GM19351 (cell line): ENCODE measurements at regions not wholly inside any gene's neighbourhood (a gene's known extent, or its start where the extent isn't known, plus 50 kb on each side); places are given as distances from the start of the nearest gene placed in this dataset.
"Not testable (repeated sequence)": the region's sequence is repeated elsewhere in the genome, so short reads cannot be mapped to it uniquely, and the experiment has no call there.

ENCODE experiments used
- ATAC-seq: cut with Tn5 transposase; IDR thresholded peaks from one replicate; pipeline ENCODE4 v1.9.1; 2021; ENCODE audit warnings: mild to moderate bottlenecking, moderate library complexity; ENCODE audit not compliant: unreplicated experiment

DNA sequence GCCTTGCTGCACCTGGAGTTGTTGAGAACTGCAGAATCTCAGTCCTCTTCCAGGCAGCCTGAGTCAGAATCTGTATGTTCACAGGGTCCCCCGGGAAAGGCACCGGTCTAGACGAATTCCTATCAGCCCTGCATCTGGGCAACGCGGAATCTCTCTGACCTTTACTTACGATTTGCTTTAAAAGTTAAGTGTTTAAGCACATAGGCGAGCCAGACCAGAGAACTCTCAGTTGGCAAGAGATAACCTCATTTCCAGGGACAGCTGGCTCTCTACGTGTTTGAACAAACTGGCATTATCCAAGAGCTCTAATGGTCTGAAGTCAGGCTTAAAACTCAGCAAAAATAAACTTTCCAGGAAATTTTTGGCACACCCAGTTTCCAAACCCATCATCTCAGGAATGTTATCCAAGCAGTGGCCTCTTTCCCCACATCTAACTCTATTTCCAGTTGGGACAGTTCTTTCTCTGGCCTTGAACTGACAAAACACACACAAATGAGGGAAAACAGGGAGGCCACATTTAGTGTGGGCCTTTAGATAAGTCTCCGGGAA lies 53.4 kb downstream of the HES1 start:
- no peak for ATAC-seq

DNA sequence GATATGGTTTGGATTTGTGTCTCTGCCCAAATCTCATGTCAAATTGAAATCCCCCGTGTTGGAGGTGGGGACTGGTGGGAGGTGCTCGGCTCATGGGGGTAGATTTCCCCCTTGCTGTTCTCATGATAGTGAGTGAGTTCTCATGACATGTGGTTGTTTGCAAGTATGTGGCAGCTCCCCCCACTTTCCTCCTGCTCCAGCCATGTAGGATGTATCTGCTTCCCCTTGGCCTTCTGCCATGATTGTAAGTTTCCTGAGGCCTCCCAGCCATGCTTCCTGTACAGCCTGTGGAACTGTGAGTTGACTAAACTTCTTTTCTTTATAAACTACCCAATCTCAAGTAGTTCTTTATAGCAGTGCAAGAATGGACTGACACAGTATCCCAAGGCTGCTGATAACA lies 55.9 kb downstream of the HES1 start:
- ATAC-seq = not testable (repeated sequence)

DNA sequence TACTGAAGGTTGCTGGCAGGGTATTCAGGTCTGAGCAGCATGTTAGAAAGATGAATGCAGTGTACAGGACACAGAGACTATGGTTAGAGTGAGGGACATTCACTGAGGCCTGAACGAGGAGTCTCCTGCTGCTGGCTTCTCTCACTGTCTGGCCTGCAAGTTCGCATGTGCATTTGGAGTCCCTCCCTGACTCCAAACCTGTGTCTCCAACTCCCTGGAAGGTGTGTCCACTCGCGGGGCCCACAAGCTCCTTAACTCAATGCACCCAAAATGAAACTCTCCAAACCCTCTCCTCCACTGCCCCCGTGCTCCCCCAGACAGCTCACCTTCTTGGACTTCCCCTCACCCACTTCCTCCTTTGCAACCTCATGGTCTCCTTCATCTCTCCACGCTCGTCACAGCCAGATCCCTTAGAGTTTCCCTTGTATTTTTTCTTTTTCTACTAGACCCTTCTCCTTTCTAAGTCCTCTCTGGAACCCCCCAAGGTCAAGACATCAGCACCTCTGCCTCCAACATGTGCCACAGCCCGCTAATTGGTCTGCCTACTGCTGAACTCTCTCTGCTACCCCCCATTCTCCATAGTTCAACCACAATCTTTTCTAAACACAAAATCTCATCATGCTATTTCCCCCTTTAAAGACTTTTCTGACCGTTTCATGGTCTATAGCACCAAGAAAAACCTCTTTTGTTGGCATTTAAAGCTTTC lies 58.3 kb downstream of the HES1 start:
- no peak for ATAC-seq

DNA sequence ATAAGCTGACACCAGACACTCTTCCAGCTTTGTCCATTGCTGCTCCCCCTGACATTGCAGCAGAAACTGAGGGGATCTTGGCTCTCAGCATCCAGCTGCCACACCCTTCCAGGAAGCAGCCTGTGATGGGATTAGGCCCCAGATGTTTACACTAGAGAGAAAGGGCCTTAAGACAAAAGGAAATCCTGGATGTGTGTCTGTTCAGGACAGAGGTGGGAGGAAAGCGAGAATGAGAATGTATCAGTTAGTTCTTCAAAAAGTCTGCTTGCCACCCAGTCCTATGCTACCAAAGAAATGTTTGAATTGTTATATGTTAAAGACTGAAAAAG lies 58.8 kb downstream of the HES1 start:
- ATAC-seq = no peak

DNA sequence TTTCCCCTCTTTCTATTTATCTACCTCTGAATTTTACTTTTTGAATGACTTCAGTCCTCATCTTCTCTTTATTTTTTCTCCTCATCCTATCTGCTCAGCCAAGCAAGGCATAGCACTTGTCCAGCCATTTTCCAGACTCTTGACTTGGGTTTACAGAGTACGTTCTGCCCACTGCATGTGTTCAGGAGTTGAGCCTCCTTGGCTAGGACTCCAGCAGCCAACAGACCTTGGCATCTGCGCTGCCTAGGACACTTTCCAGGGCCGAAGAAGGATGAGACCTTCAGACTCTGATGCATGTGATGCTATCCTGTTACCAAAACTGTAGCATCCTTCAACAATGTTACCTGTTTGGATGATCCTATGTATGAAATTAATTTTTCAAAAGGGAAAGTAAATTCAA lies 59.7 kb downstream of the HES1 start:
- ATAC-seq = no peak

DNA sequence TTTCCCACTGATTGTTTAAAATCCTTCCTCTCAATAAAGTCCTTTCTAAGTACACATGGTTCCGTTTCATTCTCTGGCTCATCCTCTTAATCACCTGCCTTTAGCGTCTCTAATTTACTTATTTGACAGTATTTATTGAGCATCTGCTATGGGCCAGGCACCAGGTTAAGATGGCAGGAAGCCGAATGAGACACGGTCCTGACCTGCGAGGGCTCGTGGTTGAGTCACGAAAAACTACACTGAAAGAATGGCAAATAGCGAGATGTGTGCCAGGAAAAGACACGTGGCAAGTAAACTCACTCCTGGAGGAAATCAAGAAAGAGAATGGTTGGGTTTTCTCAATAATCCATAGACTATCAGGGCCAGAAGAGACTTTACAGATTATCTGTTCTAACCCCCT lies 60.9 kb downstream of the HES1 start:
- no peak for ATAC-seq

DNA sequence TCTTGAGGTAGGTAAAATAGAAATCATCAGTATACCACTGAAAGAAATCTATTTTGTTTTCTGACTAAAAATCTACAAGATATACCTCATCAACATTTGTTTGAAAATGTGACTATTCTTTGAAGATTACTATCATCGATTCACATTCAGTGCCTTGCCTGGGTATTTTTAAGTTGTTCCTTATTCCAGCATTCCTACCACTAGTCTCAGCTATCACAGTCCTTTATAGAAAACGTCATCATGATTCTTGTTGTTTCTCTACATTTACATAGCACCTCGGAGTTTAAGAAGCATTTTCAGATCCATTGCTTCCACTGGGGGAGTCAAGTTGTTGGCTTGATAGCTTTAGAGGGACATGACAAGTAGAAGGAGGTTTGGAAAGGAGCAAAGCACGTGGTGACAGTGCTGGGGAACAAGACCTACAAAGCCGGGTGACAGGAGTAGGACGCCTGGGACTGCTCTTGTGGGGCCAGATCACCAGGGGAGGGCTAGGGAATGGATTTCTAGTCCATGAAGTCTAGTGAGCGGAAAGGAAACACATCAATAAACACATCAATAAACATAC lies 61.5 kb downstream of the HES1 start:
- ATAC-seq = no peak

DNA sequence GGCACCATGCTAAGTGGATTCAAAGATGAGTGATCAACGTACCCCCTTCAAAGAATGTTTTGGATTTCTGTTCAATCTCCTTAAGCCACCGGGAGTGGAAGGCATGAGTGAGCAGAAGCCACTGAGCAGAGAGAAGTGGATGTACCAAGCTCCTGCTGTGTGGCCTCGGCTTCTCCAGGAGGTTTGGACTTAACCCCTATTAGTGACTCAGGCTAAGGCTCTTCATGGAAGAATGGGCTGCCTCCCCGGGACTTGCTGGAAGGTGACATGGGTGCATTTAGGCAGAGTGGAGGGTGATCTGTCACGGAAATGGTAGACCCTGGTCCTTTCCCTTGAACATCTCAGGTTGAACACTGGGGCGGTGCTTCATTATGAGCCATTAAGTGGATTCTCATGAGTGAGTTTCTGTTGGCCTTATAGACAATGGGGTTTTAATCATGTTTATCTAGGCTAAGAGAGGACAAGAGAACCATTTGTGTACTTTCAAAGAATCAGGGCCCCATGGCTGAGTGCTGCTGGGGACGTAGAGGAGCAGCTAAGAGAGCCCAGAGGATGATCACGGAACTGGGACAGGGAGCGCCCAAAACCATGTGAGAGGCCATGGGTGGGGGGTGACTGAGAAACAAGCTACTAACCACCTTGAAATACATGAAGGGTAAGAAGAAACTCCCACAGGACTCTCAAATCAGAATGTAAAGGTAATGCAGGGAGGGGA lies 62.2 kb downstream of the HES1 start:
- no peak for ATAC-seq

DNA sequence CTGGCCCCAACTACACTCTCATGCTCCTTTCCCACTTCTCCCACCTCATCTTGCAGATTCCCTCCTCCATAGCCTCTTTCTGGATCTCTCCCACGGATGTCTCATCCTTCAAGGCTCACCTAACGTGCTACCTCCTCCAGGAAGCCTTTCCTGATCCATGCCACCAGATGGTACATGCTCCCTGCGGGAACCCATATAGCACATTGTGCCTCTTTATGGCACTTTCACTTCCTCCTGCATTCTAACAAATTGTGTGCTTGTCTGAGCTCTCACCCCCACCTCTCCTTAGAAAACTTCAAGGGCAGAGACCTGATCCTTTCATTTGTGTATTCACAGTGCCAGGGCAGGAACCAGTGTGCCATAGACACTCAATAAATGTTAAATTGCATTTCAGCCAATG lies 63.0 kb downstream of the HES1 start:
- ATAC-seq = no peak

DNA sequence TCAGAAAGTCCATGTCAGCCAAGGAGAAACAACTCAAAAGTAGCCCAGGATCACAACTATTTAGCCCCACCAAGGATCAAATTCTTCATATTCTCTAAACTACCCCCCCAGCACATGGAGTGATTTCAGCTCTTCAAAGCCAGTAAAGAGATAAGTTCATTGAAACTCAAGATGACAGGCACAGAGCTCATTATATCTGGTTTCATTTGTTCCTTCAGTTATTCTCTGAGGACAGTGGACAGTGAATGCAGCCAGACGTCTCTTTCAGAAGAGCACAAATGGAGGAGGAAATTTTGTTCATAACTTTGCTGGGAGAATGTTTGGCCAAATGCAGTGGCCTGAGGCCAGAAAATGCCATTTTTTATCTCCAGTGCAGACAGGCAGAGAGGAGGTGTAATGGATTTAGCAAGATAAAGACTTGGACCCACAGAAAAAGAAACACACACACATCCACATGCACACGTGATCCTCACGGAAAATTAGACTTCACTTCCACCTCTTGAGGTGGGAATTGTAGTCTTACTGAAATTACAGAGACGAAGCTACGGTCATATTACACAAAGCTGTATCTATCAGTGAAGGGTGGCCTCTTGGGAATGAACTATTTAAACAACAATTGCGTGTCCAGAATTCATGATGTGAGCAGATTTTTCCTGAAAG lies 64.6 kb downstream of the HES1 start:
- no peak for ATAC-seq

DNA sequence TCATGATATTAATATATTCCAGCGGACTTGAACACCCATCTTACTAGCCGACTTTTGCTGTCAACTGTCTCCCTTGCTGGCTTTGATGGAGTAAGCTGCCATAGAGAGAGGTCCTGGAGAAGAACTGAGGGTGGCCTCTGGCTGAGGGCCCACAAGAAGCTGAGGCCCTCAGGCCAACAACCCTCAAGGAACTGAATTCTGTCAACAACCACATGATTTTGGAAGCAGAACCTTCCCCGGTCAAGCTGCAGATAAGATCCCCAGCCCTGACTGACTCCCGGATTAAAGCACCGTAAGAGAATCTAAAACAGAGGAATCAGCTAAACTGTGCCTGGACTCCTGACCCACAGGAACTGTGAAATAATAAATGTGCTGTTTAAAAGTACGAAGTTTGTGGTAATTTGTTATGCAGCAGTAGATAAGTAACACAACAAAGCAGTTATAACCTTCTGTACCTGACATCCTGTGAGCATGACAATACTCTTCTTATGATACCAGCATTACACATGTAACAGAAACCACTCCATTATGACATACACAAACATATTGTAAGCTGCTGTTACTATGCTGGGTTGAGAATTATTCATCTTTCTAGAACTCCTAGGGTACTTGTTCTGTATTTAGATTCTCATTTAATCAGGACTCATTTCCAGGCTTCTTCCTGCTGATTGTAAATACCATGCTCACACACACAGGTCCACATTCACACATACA lies 66.2 kb downstream of the HES1 start:
- no peak for ATAC-seq

DNA sequence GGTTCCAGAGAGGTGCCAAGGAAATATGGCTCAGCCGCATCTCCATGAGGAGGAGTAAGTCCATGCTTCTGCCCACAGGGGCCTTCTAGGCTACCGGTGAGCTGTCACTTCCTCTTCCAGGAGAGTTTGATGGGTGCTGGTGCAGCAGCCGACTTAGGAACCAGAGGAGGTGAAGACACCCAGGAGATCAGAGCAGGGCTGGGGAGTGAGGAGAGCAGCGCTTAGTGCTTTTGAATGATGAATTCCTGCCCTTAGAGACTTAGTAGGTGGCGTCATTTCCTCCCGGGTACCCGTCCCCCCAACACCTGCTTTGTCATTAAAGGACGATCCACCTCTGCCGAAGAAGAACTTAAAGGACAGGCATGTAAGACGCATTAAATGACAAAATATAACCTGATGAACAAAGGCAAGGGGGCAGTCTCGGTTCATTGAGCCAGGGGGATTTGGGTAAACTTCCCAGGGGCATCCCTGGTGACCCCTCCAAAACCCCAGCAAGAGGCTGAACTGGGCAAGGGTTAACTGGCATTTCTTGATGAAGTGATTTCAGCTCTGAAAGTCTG lies 67.6 kb downstream of the HES1 start:
- ATAC-seq = peak; percentile 61

DNA sequence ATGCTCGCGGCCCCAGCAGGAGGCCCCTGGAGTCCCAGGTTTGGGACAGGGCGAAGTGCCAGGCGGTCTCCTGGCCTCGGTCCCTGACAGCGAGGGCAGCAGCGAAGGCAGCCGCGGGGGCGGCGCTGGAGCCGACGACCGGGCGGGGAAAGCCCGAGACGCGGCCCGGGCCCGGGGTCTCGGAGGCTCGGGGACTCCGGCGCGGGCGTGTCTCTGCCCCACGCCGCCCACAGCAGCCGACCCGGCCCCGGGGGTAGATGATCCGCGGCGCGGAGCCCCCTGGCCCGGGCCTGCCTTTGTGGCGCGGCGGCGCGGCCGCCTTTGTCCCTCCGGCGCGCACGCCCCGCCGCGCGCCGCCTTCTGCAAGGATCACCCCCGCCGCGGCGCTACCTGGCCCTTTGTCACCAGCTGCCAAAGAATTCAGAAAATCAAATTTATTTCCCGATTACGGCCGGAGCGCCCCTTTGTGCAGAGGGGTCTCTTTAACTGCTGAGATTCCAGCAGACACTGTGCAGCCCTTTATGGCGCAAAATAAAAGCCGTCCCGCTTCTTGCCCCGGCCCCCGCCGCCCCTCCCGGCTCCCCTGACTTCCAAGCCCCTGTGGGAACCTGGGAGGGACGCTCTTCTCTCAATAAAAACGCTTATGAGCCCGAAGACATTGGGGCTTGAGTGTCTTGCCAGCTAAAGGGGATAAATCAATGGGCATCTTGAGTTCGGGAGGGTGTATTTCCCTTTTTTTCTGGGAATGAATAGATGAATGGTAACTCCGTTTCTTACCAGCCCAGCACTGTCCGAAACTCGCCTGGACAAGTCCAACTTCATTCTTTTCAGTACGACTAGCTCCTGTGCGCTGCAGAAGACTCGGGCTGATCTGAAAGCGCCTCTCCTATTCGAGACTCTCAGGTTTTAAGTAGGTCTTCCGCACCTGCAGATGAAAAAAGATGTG lies 68.4 kb downstream of the HES1 start:
- peak; percentile 47 for ATAC-seq

DNA sequence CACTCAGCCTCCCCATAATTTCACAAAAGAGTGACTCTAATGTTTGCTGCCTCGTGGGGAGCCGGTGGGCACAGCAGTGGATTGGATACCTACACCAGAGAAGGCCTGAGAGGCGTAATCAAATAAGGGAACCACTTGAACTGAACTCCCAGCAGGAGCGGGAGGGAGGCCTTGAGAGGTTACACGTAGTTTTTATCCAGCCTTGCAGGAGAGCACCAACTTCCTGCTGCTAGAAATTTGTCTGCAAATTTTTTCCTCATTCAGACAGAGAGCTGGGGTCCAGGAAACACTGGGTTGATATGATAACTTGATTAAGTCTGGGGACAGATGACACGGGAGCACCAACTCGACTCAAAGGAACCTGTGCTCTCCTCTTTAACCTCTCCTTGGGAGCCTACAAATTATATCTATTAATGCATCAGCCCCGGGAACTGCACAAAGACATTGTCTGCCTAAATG lies 69.8 kb downstream of the HES1 start:
- ATAC-seq = no peak

DNA sequence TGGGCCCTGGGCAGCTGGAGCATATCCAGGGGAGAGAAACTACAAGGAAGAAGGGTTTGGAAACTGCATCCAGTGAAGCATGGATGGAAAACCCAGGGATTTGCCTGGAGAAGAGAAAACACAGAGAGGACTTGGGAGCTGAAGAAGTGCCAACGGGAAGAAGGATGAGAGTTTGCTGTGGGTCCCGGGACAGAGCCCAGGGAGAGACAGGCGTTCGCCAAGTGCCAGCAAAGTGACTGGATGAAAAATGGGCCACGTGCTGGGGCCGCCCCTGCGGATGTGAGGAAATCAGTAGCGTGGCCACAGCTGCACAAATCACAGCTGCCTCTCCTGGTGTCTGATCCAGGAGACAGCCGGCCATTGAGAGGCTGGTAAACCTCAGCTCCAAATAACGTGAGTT lies 70.4 kb downstream of the HES1 start:
- no peak for ATAC-seq

DNA sequence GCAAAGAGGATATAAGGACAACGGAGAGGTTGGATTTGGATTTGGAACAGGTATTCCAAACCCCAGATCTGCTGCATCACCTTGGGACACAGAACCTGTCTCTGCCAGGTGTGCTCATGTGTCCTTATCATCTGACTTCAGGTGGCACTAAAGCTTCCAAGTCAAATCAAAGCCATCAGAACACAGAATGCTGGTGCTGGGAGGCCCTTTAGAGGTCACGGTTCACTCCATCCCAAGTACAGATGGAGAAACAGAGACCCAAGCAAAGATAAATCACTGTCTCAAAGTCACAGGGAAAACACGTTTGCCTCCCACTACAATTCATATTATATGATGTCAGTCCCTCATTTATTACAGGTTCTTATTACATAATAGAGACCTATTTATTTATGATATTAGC lies 72.8 kb downstream of the HES1 start:
- ATAC-seq = no peak

DNA sequence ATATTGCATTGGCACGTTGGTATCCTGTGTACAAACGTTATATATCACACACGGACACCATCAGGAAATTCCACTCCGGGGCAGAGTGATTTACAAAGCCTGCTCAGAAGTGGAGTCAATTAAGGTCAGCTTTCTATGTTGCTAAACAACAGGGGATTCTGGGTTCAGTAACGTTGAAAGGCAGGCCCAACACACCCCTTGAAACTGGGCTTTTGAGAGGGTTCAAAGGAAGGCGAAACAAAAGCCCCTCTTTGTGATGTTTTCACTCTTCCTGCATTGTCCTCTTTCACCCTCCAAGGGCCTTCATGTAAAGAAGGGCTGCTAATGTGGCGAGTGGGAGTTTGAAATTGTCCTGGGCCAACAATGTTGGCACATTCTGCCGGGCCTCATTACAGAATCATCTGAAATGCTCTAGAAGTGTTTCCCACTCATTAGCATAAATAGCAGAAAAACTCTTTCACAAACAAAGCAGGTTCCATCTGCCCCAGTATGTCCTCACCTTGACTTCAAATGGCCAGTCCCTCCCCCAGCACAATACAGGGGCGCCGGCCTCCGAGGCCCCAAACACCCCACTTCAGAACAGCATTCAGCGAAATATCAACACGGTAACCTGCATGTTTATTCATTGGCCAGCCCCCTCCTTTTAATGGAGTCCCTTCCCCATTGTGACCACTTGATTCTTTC lies 76.4 kb downstream of the HES1 start:
- ATAC-seq = no peak

DNA sequence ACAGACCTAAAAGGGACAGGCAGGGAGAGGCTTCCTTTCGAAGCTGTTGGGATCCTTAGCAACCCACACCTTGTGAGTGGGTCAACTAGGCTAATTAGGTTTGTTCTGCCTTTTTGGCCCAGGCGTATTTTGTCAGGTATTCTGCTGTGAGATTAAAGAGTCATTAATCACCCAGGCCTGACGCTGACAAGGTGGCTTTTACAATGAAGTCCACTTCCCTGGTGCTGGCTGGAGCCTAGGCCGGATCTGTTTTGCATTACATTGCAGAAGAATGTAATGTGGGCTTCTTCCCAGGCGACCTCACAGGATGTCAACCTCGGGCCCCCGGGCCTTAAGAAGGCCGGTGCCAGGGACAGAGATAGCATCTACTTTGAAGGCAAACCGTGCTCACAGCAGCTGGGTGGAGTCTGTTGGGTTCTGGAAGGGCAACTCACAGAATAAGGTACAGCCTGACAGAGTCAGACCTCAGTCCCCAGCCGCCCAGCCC lies 76.9 kb downstream of the HES1 start:
- no peak for ATAC-seq

DNA sequence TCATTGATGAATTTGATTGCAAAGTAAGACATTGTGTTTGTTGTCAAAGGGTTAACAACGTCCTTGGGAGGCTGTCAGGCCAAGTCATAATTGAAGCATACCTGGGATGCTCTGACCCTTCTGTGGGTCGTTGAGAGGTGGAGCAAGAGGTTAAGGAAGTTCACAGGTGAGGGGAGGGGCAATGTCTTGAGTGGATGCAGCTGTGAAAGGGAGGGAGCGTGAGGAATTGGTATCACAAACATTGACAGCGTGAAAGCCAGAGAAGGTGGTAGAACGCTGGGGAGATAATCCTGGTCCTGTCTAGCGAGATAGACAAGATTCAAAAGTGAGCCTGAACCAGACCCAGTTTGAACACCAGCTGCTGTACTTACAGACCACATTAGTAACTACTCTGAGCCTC lies 79.4 kb downstream of the HES1 start:
- ATAC-seq = no peak
